SK-N-SH (cell line): ENCODE measurements at regions not wholly inside any gene's neighbourhood (a gene's known extent, or its start where the extent isn't known, plus 50 kb on each side); places are given as distances from the start of the nearest gene placed in this dataset.

Experiments used
- CTCF ChIA-PET: fragments of 300-600, 350-600 bp; formaldehyde crosslinking; extraction: SDS; loops from one replicate; lab custom pipeline; 2021; lab: Yijun Ruan, JAX
- POLR2A ChIA-PET: fragments of 350-600 bp; sonication (Branson Sonifier 250); formaldehyde crosslinking; extraction: SDS; loops from one replicate; lab custom pipeline; 2020; ENCODE audit warnings: antibody characterized with exemption, inconsistent platforms; lab: Yijun Ruan, JAX
- DNase-seq: peaks from one replicate; pipeline ENCODE4 v3.0.0; 2012
- H2AFZ ChIP-seq: fragments of 200-600 bp; sonication (generic); 2 replicates; pipeline ENCODE4 v1.8.1; 2016; ENCODE audit warnings: antibody characterized with exemption, mild to moderate bottlenecking, low read depth
- H3F3A ChIP-seq: fragments of 200-600 bp; sonication (generic); replicated peaks from 2 replicates; pipeline ENCODE3; 2016; ENCODE audit warnings: antibody characterized with exemption, mild to moderate bottlenecking; ENCODE audit not compliant: insufficient read depth
- H3K27ac ChIP-seq, 2 experiments: fragments of 200-500 bp in 1 of 2; fragments of 200-600 bp in 1 of 2; sonication (Bioruptor generic) in 1 of 2; sonication (generic), shearing (Covaris generic) in 1 of 2; 2 replicates each; pipeline versions ENCODE4 v1.5.1 to v1.6.1; 2014 to 2016; ENCODE audit warnings: low read depth in 2 of 2, inconsistent platforms in 1 of 2, low read length in 1 of 2, mild to moderate bottlenecking in 1 of 2, mixed read lengths in 1 of 2
- H3K27me3 ChIP-seq: fragments of 200-600 bp; sonication (generic), shearing (Covaris generic); 2 replicates; pipeline ENCODE4 v1.6.1; 2016; ENCODE audit warnings: mixed run types; ENCODE audit not compliant: insufficient read depth
- H3K36me3 ChIP-seq, 2 experiments: fragments of 200-500 bp in 1 of 2; fragments of 200-600 bp in 1 of 2; sonication (Bioruptor generic) in 1 of 2; sonication (generic) in 1 of 2; replicated peaks in 1 of 2; 2 replicates each; pipeline versions ENCODE3 to v1.5.1; 2014 to 2016; ENCODE audit warnings: low read length in 1 of 2, mild to moderate bottlenecking in 1 of 2; ENCODE audit not compliant: insufficient read depth in 2 of 2, control insufficient read depth in 1 of 2
- H3K4me1 ChIP-seq, 2 experiments: fragments of 200-500 bp in 1 of 2; fragments of 200-600 bp in 1 of 2; sonication (Bioruptor generic) in 1 of 2; sonication (generic), shearing (Covaris generic) in 1 of 2; 2 replicates each; pipeline versions ENCODE4 v1.5.1 to v1.6.1; 2014 to 2016; ENCODE audit warnings: low read depth in 1 of 2, low read length in 1 of 2, mixed run types in 1 of 2; ENCODE audit not compliant: insufficient read depth in 2 of 2, control insufficient read depth in 1 of 2
- H3K4me2 ChIP-seq: fragments of 200-600 bp; sonication (generic), shearing (Covaris generic); 2 replicates; pipeline ENCODE4 v1.6.1; 2017; ENCODE audit warnings: mixed run types
- H3K4me3 ChIP-seq, 2 experiments: fragments of 200-500 bp in 1 of 2; fragments of 200-600 bp in 1 of 2; sonication (Bioruptor generic) in 1 of 2; sonication (generic), shearing (Covaris generic) in 1 of 2; 2 replicates each; pipeline versions ENCODE4 v1.5.1 to v1.8.1; 2014 to 2016; ENCODE audit warnings: low read depth in 2 of 2, inconsistent platforms in 1 of 2, low read length in 1 of 2, mild to moderate bottlenecking in 1 of 2, mixed read lengths in 1 of 2, moderate library complexity in 1 of 2
- H3K79me2 ChIP-seq: fragments of 200-600 bp; sonication (generic); 2 replicates; pipeline ENCODE4 v1.8.1; 2017; ENCODE audit warnings: mild to moderate bottlenecking; ENCODE audit not compliant: insufficient read depth
- H3K9ac ChIP-seq: fragments of 200-600 bp; sonication (generic); 2 replicates; pipeline ENCODE4 v1.6.1; 2017; ENCODE audit warnings: mixed run types
- H3K9me2 ChIP-seq: fragments of 200-600 bp; sonication (generic); 2 replicates; pipeline ENCODE4 v1.6.1; 2017; ENCODE audit warnings: mixed run types
- H3K9me3 ChIP-seq: fragments of 200-600 bp; sonication (generic); 2 replicates; pipeline ENCODE4 v1.6.1; 2017; ENCODE audit warnings: mixed run types, mild to moderate bottlenecking, moderate library complexity
- H4K20me1 ChIP-seq: fragments of 200-600 bp; sonication (generic); 2 replicates; pipeline ENCODE4 v1.6.1; 2017; ENCODE audit warnings: mild to moderate bottlenecking, mixed run types; ENCODE audit not compliant: insufficient read depth
- EP300 ChIP-seq, 2 experiments: IDR thresholded peaks; 2 replicates each; pipeline versions ENCODE4 v1.4.0 to v1.6.1; 2012; ENCODE audit warnings: borderline replicate concordance in 1 of 2, low read depth in 1 of 2, low read length in 1 of 2
- FOSL2 ChIP-seq: IDR thresholded peaks from 2 replicates; pipeline ENCODE4 v1.4.0; 2012; ENCODE audit warnings: low read depth, mild to moderate bottlenecking, moderate library complexity, borderline replicate concordance
- FOXM1 ChIP-seq: IDR thresholded peaks from 2 replicates; pipeline ENCODE4 v1.4.0; 2012; ENCODE audit warnings: low read depth, mild to moderate bottlenecking
- JUND ChIP-seq: IDR thresholded peaks from 2 replicates; pipeline ENCODE4 v1.4.0; 2012
- NFIC ChIP-seq: IDR thresholded peaks from 2 replicates; pipeline ENCODE4 v1.4.0; 2012; ENCODE audit warnings: borderline replicate concordance
- NRF1 ChIP-seq: IDR thresholded peaks from 2 replicates; pipeline ENCODE4 v1.6.1; 2012; ENCODE audit warnings: low read depth, mild to moderate bottlenecking, low read length
- RAD21 ChIP-seq: IDR thresholded peaks from 2 replicates; pipeline ENCODE4 v1.6.1; 2012; ENCODE audit warnings: mild to moderate bottlenecking, low read length
- RCOR1 ChIP-seq: fragments of 150-350 bp; IDR thresholded peaks from 2 replicates; pipeline ENCODE4 v1.6.1; 2017; ENCODE audit warnings: antibody characterized with exemption, low read length
- REST ChIP-seq: IDR thresholded peaks from 2 replicates; pipeline ENCODE4 v1.6.1; 2012; ENCODE audit warnings: mild to moderate bottlenecking, low read depth, low read length, moderate library complexity
- RFX5 ChIP-seq: IDR thresholded peaks from 2 replicates; pipeline ENCODE4 v1.6.1; 2012; ENCODE audit warnings: mild to moderate bottlenecking, improper control_type of control experiment, low read length
- RXRA ChIP-seq: IDR thresholded peaks from 2 replicates; pipeline ENCODE4 v1.4.0; 2012; ENCODE audit warnings: low read depth, mild to moderate bottlenecking, borderline replicate concordance
- TAF1 ChIP-seq: IDR thresholded peaks from 2 replicates; pipeline ENCODE4 v1.6.1; 2012; ENCODE audit warnings: low read depth, mild to moderate bottlenecking, low read length, moderate library complexity, borderline replicate concordance
- TEAD4 ChIP-seq: IDR thresholded peaks from 2 replicates; pipeline ENCODE4 v1.4.0; 2012; ENCODE audit warnings: mild to moderate bottlenecking, borderline replicate concordance; ENCODE audit not compliant: insufficient read depth
- USF2 ChIP-seq: fragments of 150-350 bp; IDR thresholded peaks from 2 replicates; pipeline ENCODE4 v1.6.1; 2017; ENCODE audit warnings: antibody characterized with exemption, low read length, low read depth, borderline replicate concordance
- YY1 ChIP-seq: IDR thresholded peaks from 2 replicates; pipeline ENCODE4 v1.4.0; 2012; ENCODE audit warnings: low read depth, mild to moderate bottlenecking
- WGBS: methylation state at CpG from one replicate; pipeline ENCODE4 v1.1.6; 2017; ENCODE audit warnings: low lambda C conversion rate; 5-methylcytosine and 5-hydroxymethylcytosine counted together
- TF ChIP-seq, protein P1 (sequence below): fragments of 200-600 bp; sonication (generic); IDR thresholded peaks from 2 replicates; pipeline ENCODE4 v1.6.1; 2017; ENCODE audit warnings: antibody characterized with exemption, mild to moderate bottlenecking, moderate library complexity
- TF ChIP-seq, protein P2 (sequence below): fragments of 150-350 bp; IDR thresholded peaks from 2 replicates; pipeline ENCODE4 v1.6.1; 2016; ENCODE audit warnings: mild to moderate bottlenecking, low read depth, low read length
- TF ChIP-seq, protein P3 (sequence below): IDR thresholded peaks from 2 replicates; pipeline ENCODE4; 2012
- TF ChIP-seq, protein P4 (sequence below): IDR thresholded peaks from 2 replicates; pipeline ENCODE4 v1.4.0; 2012; ENCODE audit warnings: low read depth, borderline replicate concordance

- no peak for DNase-seq
- no peaks in the 10 kb centered on the region for H3K79me2 ChIP-seq
- H2AFZ ChIP-seq = no peak overlapping the region
- H3K9me2 ChIP-seq = no peaks in the 10 kb centered on the region
- H3F3A ChIP-seq = no peaks in the 10 kb centered on the region
- TF ChIP-seq TEAD4 (no peak), RFX5 (no peak), RCOR1 (no peak), TAF1 (no peak), RXRA (no peak), NFIC (no peak), JUND (no peak), NRF1 (no peak), REST (no peak), FOSL2 (no peak), EP300 (IDR thresholded peaks at IDR 0.05; ENCODE audit: borderline replicate concordance in 1 of 2, low read depth in 1 of 2, low read length in 1 of 2) (no peak), USF2 (no peak), FOXM1 (no peak), YY1 (no peak), RAD21 (no peak)
- TF ChIP-seq, protein P1, sequence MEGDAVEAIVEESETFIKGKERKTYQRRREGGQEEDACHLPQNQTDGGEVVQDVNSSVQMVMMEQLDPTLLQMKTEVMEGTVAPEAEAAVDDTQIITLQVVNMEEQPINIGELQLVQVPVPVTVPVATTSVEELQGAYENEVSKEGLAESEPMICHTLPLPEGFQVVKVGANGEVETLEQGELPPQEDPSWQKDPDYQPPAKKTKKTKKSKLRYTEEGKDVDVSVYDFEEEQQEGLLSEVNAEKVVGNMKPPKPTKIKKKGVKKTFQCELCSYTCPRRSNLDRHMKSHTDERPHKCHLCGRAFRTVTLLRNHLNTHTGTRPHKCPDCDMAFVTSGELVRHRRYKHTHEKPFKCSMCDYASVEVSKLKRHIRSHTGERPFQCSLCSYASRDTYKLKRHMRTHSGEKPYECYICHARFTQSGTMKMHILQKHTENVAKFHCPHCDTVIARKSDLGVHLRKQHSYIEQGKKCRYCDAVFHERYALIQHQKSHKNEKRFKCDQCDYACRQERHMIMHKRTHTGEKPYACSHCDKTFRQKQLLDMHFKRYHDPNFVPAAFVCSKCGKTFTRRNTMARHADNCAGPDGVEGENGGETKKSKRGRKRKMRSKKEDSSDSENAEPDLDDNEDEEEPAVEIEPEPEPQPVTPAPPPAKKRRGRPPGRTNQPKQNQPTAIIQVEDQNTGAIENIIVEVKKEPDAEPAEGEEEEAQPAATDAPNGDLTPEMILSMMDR = no peak
- TF ChIP-seq, protein P2, sequence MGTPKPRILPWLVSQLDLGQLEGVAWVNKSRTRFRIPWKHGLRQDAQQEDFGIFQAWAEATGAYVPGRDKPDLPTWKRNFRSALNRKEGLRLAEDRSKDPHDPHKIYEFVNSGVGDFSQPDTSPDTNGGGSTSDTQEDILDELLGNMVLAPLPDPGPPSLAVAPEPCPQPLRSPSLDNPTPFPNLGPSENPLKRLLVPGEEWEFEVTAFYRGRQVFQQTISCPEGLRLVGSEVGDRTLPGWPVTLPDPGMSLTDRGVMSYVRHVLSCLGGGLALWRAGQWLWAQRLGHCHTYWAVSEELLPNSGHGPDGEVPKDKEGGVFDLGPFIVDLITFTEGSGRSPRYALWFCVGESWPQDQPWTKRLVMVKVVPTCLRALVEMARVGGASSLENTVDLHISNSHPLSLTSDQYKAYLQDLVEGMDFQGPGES = no peak
- TF ChIP-seq, protein P3, sequence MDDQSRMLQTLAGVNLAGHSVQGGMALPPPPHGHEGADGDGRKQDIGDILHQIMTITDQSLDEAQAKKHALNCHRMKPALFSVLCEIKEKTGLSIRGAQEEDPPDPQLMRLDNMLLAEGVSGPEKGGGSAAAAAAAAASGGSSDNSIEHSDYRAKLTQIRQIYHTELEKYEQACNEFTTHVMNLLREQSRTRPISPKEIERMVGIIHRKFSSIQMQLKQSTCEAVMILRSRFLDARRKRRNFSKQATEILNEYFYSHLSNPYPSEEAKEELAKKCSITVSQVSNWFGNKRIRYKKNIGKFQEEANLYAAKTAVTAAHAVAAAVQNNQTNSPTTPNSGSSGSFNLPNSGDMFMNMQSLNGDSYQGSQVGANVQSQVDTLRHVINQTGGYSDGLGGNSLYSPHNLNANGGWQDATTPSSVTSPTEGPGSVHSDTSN = no peak
- TF ChIP-seq, protein P4, sequence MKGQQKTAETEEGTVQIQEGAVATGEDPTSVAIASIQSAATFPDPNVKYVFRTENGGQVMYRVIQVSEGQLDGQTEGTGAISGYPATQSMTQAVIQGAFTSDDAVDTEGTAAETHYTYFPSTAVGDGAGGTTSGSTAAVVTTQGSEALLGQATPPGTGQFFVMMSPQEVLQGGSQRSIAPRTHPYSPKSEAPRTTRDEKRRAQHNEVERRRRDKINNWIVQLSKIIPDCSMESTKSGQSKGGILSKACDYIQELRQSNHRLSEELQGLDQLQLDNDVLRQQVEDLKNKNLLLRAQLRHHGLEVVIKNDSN = no peak
- no peaks in the 10 kb centered on the region for H4K20me1 ChIP-seq
- POLR2A ChIA-PET = no interaction called here
- H3K4me2 ChIP-seq = no peak overlapping the region
- H3K4me3 ChIP-seq = no peak overlapping the region
- 71% methylated on average over 8 of the region's 8 CpGs for WGBS
- no peaks in the 10 kb centered on the region for H3K9me3 ChIP-seq
- peaks cover 0 to 18% of the 10 kb centered on the region in 2 experiments; a peak in 2 of 4 replicates for H3K4me1 ChIP-seq
- no peaks in the 10 kb centered on the region for H3K36me3 ChIP-seq
- H3K27me3 ChIP-seq = no peaks in the 10 kb centered on the region
- CTCF ChIA-PET = no interaction called here
- no peak overlapping the region for H3K9ac ChIP-seq
- no peak overlapping the region for H3K27ac ChIP-seq
Observed at GRCh38 chr5:172530406-172530805, 76.1 kb upstream of the SH3PXD2B start.
